DOHH2 (cell line): ENCODE measurements at regions not wholly inside any gene's neighbourhood (a gene's known extent, or its start where the extent isn't known, plus 50 kb on each side); places are given as distances from the start of the nearest gene placed in this dataset.

Experiments used
- H3F3A ChIP-seq: fragments of 200-600 bp; sonication (generic), shearing (Covaris generic); 2 replicates; pipeline ENCODE4 v1.6.0; 2016; ENCODE audit warnings: antibody characterized with exemption, mild to moderate bottlenecking; ENCODE audit not compliant: control insufficient read depth, insufficient read depth
- H3K27ac ChIP-seq: fragments of 200-600 bp; sonication (generic); 2 replicates; pipeline ENCODE4 v1.5.1; 2014; ENCODE audit warnings: low read depth, mild to moderate bottlenecking, low read length, moderate library complexity
- H3K27me3 ChIP-seq: fragments of 200-600 bp; sonication (generic); 2 replicates; pipeline ENCODE4 v1.6.1; 2014; ENCODE audit warnings: mild to moderate bottlenecking, low read length, mixed read lengths; ENCODE audit not compliant: control insufficient read depth
- H3K36me3 ChIP-seq: fragments of 200-600 bp; sonication (generic); 2 replicates; pipeline ENCODE4 v1.6.1; 2014; ENCODE audit warnings: mild to moderate bottlenecking, low read length, moderate library complexity, mixed read lengths; ENCODE audit not compliant: control insufficient read depth
- H3K4me1 ChIP-seq: fragments of 200-600 bp; sonication (generic); 2 replicates; pipeline ENCODE4 v1.6.1; 2014; ENCODE audit warnings: mild to moderate bottlenecking, low read length, mixed read lengths; ENCODE audit not compliant: control insufficient read depth
- H3K4me2 ChIP-seq: fragments of 200-600 bp; sonication (generic); 2 replicates; pipeline ENCODE4 v1.6.0; 2014; ENCODE audit warnings: mild to moderate bottlenecking, low read length, moderate library complexity
- H3K4me3 ChIP-seq: fragments of 200-600 bp; sonication (generic); 2 replicates; pipeline ENCODE4 v1.5.1; 2014; ENCODE audit warnings: mild to moderate bottlenecking, low read length, mixed read lengths
- H3K79me2 ChIP-seq: fragments of 200-600 bp; sonication (generic); 2 replicates; pipeline ENCODE4 v1.6.1; 2014; ENCODE audit warnings: mild to moderate bottlenecking, low read length, mixed read lengths; ENCODE audit not compliant: control insufficient read depth
- H3K9me2 ChIP-seq: fragments of 200-600 bp; sonication (generic); replicated peaks from 2 replicates; pipeline ENCODE4 v1.6.1; 2014; ENCODE audit warnings: mild to moderate bottlenecking, low read length, mixed read lengths; ENCODE audit not compliant: control insufficient read depth
- H3K9me3 ChIP-seq: fragments of 200-600 bp; sonication (generic); 2 replicates; pipeline ENCODE4 v1.6.1; 2014; ENCODE audit warnings: antibody characterized with exemption, low read length, mixed read lengths; ENCODE audit not compliant: control insufficient read depth, insufficient read depth
- H4K20me1 ChIP-seq: fragments of 200-600 bp; sonication (generic); 2 replicates; pipeline ENCODE4 v1.6.0; 2014; ENCODE audit warnings: low read depth, mild to moderate bottlenecking, antibody characterized with exemption, low read length, moderate library complexity; ENCODE audit not compliant: control insufficient read depth, insufficient read depth
- CTCF ChIP-seq: fragments of 200-600 bp; sonication (generic); IDR thresholded peaks from one replicate; pipeline ENCODE4 v1.5.1; 2014; ENCODE audit warnings: antibody characterized with exemption, mild to moderate bottlenecking, low read depth, low read length; ENCODE audit not compliant: poor library complexity, severe bottlenecking
- EZH2phosphoT487 ChIP-seq: fragments of 200-600 bp; sonication (generic); IDR thresholded peaks from 2 replicates; pipeline ENCODE4 v1.6.1; 2017; ENCODE audit warnings: borderline replicate concordance, mild to moderate bottlenecking, antibody characterized with exemption, low read length, moderate library complexity, mixed read lengths

GRCh38 chr1:219442611-219443061 is 170.3 kb downstream of the ZC3H11B start:
- Histone ChIP-seq H3K27ac (no peak overlapping the region), H3K79me2 (no peaks in the 10 kb centered on the region), H3K4me2 (no peak overlapping the region), H3K4me1 (no peaks in the 10 kb centered on the region), H3K4me3 (no peak overlapping the region), H3K9me2 (no peaks in the 10 kb centered on the region), H3K27me3 (0 out of 2 replicates have a peak, but pooled peaks cover 2% of the 10 kb centered on the region), H3K9me3 (no peaks in the 10 kb centered on the region), H4K20me1 (no peaks in the 10 kb centered on the region), H3F3A (no peaks in the 10 kb centered on the region), H3K36me3 (no peaks in the 10 kb centered on the region)
- TF ChIP-seq EZH2phosphoT487 (no peak), CTCF (no peak)

- H4K20me1 ChIP-seq, result no peaks in the 10 kb centered on the region
- no peak overlapping the region for H3K4me2 ChIP-seq
- no peaks in the 10 kb centered on the region for H3K9me3 ChIP-seq
- TF ChIP-seq CTCF (no peak), EZH2phosphoT487 (no peak)
- H3K4me1 ChIP-seq, result no peaks in the 10 kb centered on the region
- H3K9me2 ChIP-seq, result no peaks in the 10 kb centered on the region
- H3F3A ChIP-seq, result no peaks in the 10 kb centered on the region
- 0 out of 2 replicates have a peak, but pooled peaks cover 2% of the 10 kb centered on the region for H3K27me3 ChIP-seq
- no peaks in the 10 kb centered on the region for H3K36me3 ChIP-seq
- H3K4me3 ChIP-seq, result no peak overlapping the region
- H3K27ac ChIP-seq, result no peak overlapping the region
- H3K79me2 ChIP-seq, result no peaks in the 10 kb centered on the region
These were observed 171.0 kb downstream of the ZC3H11B start for GRCh38 chr1:219441884-219442283.

- Histone ChIP-seq H3K9me2 (no peaks in the 10 kb centered on the region), H3K27me3 (0 out of 2 replicates have a peak, but pooled peaks cover 2% of the 10 kb centered on the region), H3F3A (no peaks in the 10 kb centered on the region), H3K27ac (no peak overlapping the region), H3K9me3 (no peaks in the 10 kb centered on the region), H3K4me2 (no peak overlapping the region), H3K79me2 (no peaks in the 10 kb centered on the region), H4K20me1 (no peaks in the 10 kb centered on the region), H3K36me3 (no peaks in the 10 kb centered on the region), H3K4me3 (no peak overlapping the region), H3K4me1 (no peaks in the 10 kb centered on the region)
- TF ChIP-seq EZH2phosphoT487, result no peak
- TF ChIP-seq CTCF, result no peak
These were observed 173.5 kb downstream of the ZC3H11B start for GRCh38 chr1:219439376-219439775.
